Kidney (tissue), 13 donors: ENCODE measurements at regions not wholly inside any gene's neighbourhood (a gene's known extent, or its start where the extent isn't known, plus 50 kb on each side); places are given as distances from the start of the nearest gene placed in this dataset.

ENCODE experiments used
- DNase-seq, 5 donors: peaks; one replicate each; pipeline ENCODE4 v3.0.0-alpha.2; 2013 to 2020
- FAIRE-seq: peaks from 2 replicates; lab custom pipeline; 2012; peaks lifted over from hg19 to GRCh38; lab: Jason Lieb, UNC
- H3K27ac ChIP-seq, 2 donors: one replicate each; pipeline ENCODE4 v1.7.0; 2013; ENCODE audit warnings: low read depth in 2 of 2, low read length in 2 of 2, inconsistent platforms in 1 of 2
- H3K27me3 ChIP-seq: one replicate; pipeline ENCODE4 v1.7.1; 2013; ENCODE audit warnings: low read length, inconsistent platforms; ENCODE audit not compliant: control insufficient read depth, insufficient read depth
- H3K36me3 ChIP-seq, 3 donors: one replicate each; pipeline versions ENCODE4 v1.7.0 to v1.7.1; 2013; ENCODE audit warnings: low read length in 3 of 3, control low read depth in 1 of 3, inconsistent platforms in 1 of 3; ENCODE audit not compliant: insufficient read depth in 3 of 3, control insufficient read depth in 2 of 3
- H3K4me1 ChIP-seq, 3 donors: one replicate each; pipeline versions ENCODE4 v1.7.0 to v1.7.1; 2013; ENCODE audit warnings: low read length in 3 of 3, inconsistent platforms in 1 of 3, low read depth in 1 of 3; ENCODE audit not compliant: control insufficient read depth in 2 of 3, insufficient read depth in 2 of 3
- H3K4me3 ChIP-seq, 3 donors: one replicate each; pipeline versions ENCODE4 v1.7.0 to v1.8.1; 2013; ENCODE audit warnings: low read length in 3 of 3, control low read depth in 1 of 3, inconsistent platforms in 1 of 3
- H3K9ac ChIP-seq, 3 donors: one replicate each; pipeline versions ENCODE4 v1.7.0 to v1.7.1; 2013; ENCODE audit warnings: low read length in 3 of 3, control low read depth in 1 of 3, inconsistent platforms in 1 of 3
- H3K9me3 ChIP-seq, 3 donors: one replicate each; pipeline versions ENCODE4 v1.7.0 to v1.7.1; 2013; ENCODE audit warnings: low read length in 3 of 3, control low read depth in 1 of 3, inconsistent platforms in 1 of 3; ENCODE audit not compliant: control insufficient read depth in 2 of 3, insufficient read depth in 1 of 3
- CTCF ChIP-seq: IDR thresholded peaks from 3 replicates; pipeline ENCODE4 v1.5.1; 2012; ENCODE audit warnings: mild to moderate bottlenecking, moderate library complexity, borderline replicate concordance; ENCODE audit not compliant: insufficient read depth; ENCODE audit errors: extremely low read depth
- intact Hi-C: fragments of 100-400 bp; cut with DNase I; formaldehyde crosslinking; loops from one replicate; pipeline ENCODE4 v1.11.1; 2022
- donor health status: control.
- donor health status: control.
- donor health status: control.
- donor health status: control.
- donor health status: control.
- donor health status: DM: yes; HTN: yes; CAD: no.
- donor health status: Normal renal cell carcinoma (clear cell type).

GRCh38 chr5:26482076-26482809 lies 556.1 kb downstream of the CDH9 start:
- Histone ChIP-seq H3K4me3 (peak overlapping the region in 2 of 3 donors; percentile 66 to 87), H3K27ac (no peak overlapping the region), H3K9ac (peak overlapping the region in 1 of 3 donors; percentile 37)

GRCh38 chr5:26470439-26470838 lies 567.9 kb downstream of the CDH9 start:
- no peaks in the 10 kb centered on the region for H3K4me1 ChIP-seq
- intact Hi-C loops: no loop called here
- FAIRE-seq (no peak), DNase-seq (no peak)
- H3K36me3 ChIP-seq: no peaks in the 10 kb centered on the region
- H3K9ac ChIP-seq: no peak overlapping the region
- no peak for TF ChIP-seq CTCF
- no peak overlapping the region for H3K27ac ChIP-seq
- no peaks in the 10 kb centered on the region for H3K9me3 ChIP-seq
- no peaks in the 10 kb centered on the region for H3K27me3 ChIP-seq
- H3K4me3 ChIP-seq: no peak overlapping the region

More at GRCh38 chr5:26482076-26482809, 556.1 kb downstream of the CDH9 start:
- DNase-seq: no peak
- no peaks in the 10 kb centered on the region for H3K9me3 ChIP-seq
- intact Hi-C loops: no loop called here
- no peaks in the 10 kb centered on the region for H3K27me3 ChIP-seq
- peaks cover 0 to 2% (median 0%) of the 10 kb centered on the region in 3 donors for H3K4me1 ChIP-seq
- H3K36me3 ChIP-seq: no peaks in the 10 kb centered on the region
- no peak for TF ChIP-seq CTCF
- no peak for FAIRE-seq

GRCh38 chr5:26439121-26439520 lies 599.3 kb downstream of the CDH9 start:
- no peak for FAIRE-seq

More at GRCh38 chr5:26439121-26439520, 599.3 kb downstream of the CDH9 start:
- intact Hi-C loops: no loop called here
- H3K27ac ChIP-seq: no peak overlapping the region
- H3K9me3 ChIP-seq: no peaks in the 10 kb centered on the region
- H3K36me3 ChIP-seq: no peaks in the 10 kb centered on the region
- no peak overlapping the region for H3K4me3 ChIP-seq
- H3K9ac ChIP-seq: no peak overlapping the region
- DNase-seq: no peak
- no peaks in the 10 kb centered on the region for H3K4me1 ChIP-seq
- no peaks in the 10 kb centered on the region for H3K27me3 ChIP-seq
- no peak for TF ChIP-seq CTCF
